ENCODE measurements at regions not wholly inside any gene's neighbourhood (a gene's known extent, or its start where the extent isn't known, plus 50 kb on each side); places are given as distances from the start of the nearest gene placed in this dataset.

DNA sequence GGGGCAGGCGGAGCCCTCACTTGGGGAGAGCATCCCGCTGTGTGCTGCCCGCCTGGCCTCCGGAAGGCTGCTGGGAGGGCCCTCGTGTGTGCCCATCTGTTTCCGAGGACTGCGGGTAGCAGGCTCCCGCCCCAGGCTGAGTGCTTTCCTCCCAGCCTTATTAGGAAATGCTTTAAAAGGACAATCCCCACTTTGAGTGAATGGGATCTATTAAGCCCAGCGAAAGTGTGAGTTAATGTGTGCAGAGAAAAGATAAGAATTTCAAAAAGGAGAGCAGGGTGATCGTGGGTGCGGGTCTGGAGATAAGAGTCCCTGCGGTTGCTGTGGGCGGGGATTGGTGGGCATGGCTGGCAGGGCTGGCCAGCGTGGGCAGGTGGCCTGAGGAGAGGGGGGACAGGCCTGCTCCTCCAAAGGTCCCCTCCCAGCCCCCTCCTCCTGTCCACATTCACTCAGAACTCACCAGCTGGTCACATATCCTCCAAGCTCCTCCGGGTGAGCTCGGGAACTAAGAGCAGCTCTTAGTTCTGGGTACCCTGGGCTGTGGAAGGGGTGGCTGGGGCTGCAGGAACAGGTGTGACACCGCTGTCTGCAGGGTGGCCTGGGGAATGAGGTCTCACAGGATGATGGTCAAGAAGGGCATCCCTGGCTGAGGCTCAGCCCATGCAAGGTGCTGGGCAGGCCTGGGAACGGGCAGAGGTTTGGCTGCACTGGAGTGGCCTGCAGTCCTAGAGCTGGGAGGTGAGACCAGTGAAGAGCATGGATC, 1260.3 kb downstream of the BRD1 start:
- Histone ChIP-seq H3K36me3 (ENCODE audit: control insufficient read depth, insufficient read depth, low read length) (no peaks in the 10 kb centered on the region), H3K27me3 (replicated peaks; ENCODE audit: control insufficient read depth, insufficient read depth, low read length) (no peaks in the 10 kb centered on the region), H3K4me3 (replicated peaks; ENCODE audit: low read depth, low read length) (no peak overlapping the region)
- no peak for TF ChIP-seq CTCF (IDR thresholded peaks at IDR 0.05; ENCODE audit: insufficient read depth, low read length, poor library complexity, severe bottlenecking)
- no peak for DNase-seq (ENCODE audit: extremely low read depth, insufficient read length)

DNA sequence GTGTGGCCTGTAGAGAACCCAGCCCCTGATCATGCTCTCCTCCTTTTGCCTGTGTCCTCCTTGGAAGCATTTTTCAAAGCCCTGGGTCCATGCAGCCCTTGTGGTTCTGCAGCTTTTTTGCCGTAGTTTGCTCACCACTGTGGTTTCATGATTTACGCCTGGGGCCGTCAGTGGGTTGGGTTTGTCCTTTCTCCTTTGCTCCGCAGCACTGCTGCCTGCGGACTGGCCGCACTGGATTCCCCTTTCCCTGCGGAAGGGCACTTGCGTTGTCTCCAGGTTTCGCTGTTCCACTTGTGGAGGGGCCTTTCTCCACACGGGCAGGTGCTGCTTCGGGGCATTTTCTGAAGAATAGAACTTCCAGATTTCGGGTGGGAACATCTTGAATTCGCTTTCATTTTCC, 1260.9 kb downstream of the BRD1 start:
- Histone ChIP-seq H3K27me3 (replicated peaks; ENCODE audit: control insufficient read depth, insufficient read depth, low read length) (no peaks in the 10 kb centered on the region), H3K4me3 (replicated peaks; ENCODE audit: low read depth, low read length) (no peak overlapping the region), H3K36me3 (ENCODE audit: control insufficient read depth, insufficient read depth, low read length) (no peaks in the 10 kb centered on the region)
- no peak for TF ChIP-seq CTCF (IDR thresholded peaks at IDR 0.05; ENCODE audit: insufficient read depth, low read length, poor library complexity, severe bottlenecking)
- DNase-seq (ENCODE audit: extremely low read depth, insufficient read length): no peak

- no peaks in the 10 kb centered on the region for H3K36me3 ChIP-seq (ENCODE audit: control insufficient read depth, insufficient read depth, low read length)
- H3K27me3 ChIP-seq (replicated peaks; ENCODE audit: control insufficient read depth, insufficient read depth, low read length): no peaks in the 10 kb centered on the region
- DNase-seq (ENCODE audit: extremely low read depth, insufficient read length): no peak
- no peak for TF ChIP-seq CTCF (IDR thresholded peaks at IDR 0.05; ENCODE audit: insufficient read depth, low read length, poor library complexity, severe bottlenecking)
- H3K4me3 ChIP-seq (replicated peaks; ENCODE audit: low read depth, low read length): no peak overlapping the region
These were observed 1261.7 kb downstream of the BRD1 start for GRCh38 chr22:48565901-48566501.

GRCh38 chr22:48564995-48565394, 1262.7 kb downstream of the BRD1 start:
- DNase-seq (ENCODE audit: extremely low read depth, insufficient read length): no peak
- TF ChIP-seq CTCF (IDR thresholded peaks at IDR 0.05; ENCODE audit: insufficient read depth, low read length, poor library complexity, severe bottlenecking): no peak
- H3K27me3 ChIP-seq (replicated peaks; ENCODE audit: control insufficient read depth, insufficient read depth, low read length): no peaks in the 10 kb centered on the region
- H3K36me3 ChIP-seq (ENCODE audit: control insufficient read depth, insufficient read depth, low read length): no peaks in the 10 kb centered on the region
- H3K4me3 ChIP-seq (replicated peaks; ENCODE audit: low read depth, low read length): no peak overlapping the region

DNA sequence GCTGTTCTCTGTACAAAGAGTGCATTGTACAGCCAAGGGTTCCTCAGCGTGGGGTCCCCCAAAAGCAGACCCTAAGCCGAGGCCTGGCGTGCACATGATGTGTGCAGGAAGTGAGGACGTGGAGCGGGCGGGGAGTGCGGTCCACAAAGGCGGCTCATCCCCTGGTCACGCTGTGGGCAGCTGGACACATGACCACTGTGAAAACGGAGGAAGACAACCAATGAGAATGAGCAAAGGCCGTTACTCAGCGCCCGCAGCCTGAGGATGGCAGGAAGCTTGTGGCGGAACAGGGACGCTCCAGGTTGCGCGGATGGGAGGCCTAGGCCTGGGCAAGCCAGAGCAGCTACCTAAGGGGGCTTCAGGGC, 1263.7 kb downstream of the BRD1 start:
- DNase-seq (ENCODE audit: extremely low read depth, insufficient read length): no peak
- no peak for TF ChIP-seq CTCF (IDR thresholded peaks at IDR 0.05; ENCODE audit: insufficient read depth, low read length, poor library complexity, severe bottlenecking)
- Histone ChIP-seq H3K36me3 (ENCODE audit: control insufficient read depth, insufficient read depth, low read length) (no peaks in the 10 kb centered on the region), H3K27me3 (replicated peaks; ENCODE audit: control insufficient read depth, insufficient read depth, low read length) (no peaks in the 10 kb centered on the region), H3K4me3 (replicated peaks; ENCODE audit: low read depth, low read length) (no peak overlapping the region)
